ENCODE measurements at regions not wholly inside any gene's neighbourhood (a gene's known extent, or its start where the extent isn't known, plus 50 kb on each side); places are given as distances from the start of the nearest gene placed in this dataset.

- TF ChIP-seq CTCF (conservative IDR thresholded peaks at IDR 0.05; ENCODE audit: low read depth in 2 of 2) (no peak), POLR2AphosphoS5 (IDR thresholded peaks at IDR 0.05; ENCODE audit: low read depth) (no peak), JUNB (IDR thresholded peaks at IDR 0.05; ENCODE audit: unreplicated experiment) (no peak), EZH2 (IDR thresholded peaks at IDR 0.05; ENCODE audit: low read depth, unreplicated experiment) (no peak), EZH2phosphoT487 (IDR thresholded peaks at IDR 0.05; ENCODE audit: unreplicated experiment) (no peak), ZNF114 (CRISPR knock-in tag; IDR thresholded peaks at IDR 0.05) (no peak), CREB1 (CRISPR knock-in tag; IDR thresholded peaks at IDR 0.05; ENCODE audit: low read depth) (no peak)
- TF ChIP-seq, protein P1, sequence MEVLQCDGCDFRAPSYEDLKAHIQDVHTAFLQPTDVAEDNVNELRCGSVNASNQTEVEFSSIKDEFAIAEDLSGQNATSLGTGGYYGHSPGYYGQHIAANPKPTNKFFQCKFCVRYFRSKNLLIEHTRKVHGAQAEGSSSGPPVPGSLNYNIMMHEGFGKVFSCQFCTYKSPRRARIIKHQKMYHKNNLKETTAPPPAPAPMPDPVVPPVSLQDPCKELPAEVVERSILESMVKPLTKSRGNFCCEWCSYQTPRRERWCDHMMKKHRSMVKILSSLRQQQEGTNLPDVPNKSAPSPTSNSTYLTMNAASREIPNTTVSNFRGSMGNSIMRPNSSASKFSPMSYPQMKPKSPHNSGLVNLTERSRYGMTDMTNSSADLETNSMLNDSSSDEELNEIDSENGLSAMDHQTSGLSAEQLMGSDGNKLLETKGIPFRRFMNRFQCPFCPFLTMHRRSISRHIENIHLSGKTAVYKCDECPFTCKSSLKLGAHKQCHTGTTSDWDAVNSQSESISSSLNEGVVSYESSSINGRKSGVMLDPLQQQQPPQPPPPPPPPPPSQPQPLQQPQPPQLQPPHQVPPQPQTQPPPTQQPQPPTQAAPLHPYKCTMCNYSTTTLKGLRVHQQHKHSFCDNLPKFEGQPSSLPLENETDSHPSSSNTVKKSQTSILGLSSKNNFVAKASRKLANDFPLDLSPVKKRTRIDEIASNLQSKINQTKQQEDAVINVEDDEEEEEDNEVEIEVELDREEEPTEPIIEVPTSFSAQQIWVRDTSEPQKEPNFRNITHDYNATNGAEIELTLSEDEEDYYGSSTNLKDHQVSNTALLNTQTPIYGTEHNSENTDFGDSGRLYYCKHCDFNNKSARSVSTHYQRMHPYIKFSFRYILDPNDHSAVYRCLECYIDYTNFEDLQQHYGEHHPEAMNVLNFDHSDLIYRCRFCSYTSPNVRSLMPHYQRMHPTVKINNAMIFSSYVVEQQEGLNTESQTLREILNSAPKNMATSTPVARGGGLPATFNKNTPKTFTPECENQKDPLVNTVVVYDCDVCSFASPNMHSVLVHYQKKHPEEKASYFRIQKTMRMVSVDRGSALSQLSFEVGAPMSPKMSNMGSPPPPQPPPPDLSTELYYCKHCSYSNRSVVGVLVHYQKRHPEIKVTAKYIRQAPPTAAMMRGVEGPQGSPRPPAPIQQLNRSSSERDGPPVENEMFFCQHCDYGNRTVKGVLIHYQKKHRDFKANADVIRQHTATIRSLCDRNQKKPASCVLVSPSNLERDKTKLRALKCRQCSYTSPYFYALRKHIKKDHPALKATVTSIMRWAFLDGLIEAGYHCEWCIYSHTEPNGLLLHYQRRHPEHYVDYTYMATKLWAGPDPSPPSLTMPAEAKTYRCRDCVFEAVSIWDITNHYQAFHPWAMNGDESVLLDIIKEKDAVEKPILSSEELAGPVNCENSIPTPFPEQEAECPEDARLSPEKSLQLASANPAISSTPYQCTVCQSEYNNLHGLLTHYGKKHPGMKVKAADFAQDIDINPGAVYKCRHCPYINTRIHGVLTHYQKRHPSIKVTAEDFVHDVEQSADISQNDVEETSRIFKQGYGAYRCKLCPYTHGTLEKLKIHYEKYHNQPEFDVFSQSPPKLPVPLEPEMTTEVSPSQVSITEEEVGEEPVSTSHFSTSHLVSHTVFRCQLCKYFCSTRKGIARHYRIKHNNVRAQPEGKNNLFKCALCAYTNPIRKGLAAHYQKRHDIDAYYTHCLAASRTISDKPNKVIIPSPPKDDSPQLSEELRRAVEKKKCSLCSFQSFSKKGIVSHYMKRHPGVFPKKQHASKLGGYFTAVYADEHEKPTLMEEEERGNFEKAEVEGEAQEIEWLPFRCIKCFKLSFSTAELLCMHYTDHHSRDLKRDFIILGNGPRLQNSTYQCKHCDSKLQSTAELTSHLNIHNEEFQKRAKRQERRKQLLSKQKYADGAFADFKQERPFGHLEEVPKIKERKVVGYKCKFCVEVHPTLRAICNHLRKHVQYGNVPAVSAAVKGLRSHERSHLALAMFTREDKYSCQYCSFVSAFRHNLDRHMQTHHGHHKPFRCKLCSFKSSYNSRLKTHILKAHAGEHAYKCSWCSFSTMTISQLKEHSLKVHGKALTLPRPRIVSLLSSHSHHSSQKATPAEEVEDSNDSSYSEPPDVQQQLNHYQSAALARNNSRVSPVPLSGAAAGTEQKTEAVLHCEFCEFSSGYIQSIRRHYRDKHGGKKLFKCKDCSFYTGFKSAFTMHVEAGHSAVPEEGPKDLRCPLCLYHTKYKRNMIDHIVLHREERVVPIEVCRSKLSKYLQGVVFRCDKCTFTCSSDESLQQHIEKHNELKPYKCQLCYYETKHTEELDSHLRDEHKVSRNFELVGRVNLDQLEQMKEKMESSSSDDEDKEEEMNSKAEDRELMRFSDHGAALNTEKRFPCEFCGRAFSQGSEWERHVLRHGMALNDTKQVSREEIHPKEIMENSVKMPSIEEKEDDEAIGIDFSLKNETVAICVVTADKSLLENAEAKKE (CRISPR knock-in tag; IDR thresholded peaks at IDR 0.05): no peak
- TF ChIP-seq, protein P2, sequence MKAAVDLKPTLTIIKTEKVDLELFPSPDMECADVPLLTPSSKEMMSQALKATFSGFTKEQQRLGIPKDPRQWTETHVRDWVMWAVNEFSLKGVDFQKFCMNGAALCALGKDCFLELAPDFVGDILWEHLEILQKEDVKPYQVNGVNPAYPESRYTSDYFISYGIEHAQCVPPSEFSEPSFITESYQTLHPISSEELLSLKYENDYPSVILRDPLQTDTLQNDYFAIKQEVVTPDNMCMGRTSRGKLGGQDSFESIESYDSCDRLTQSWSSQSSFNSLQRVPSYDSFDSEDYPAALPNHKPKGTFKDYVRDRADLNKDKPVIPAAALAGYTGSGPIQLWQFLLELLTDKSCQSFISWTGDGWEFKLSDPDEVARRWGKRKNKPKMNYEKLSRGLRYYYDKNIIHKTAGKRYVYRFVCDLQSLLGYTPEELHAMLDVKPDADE (IDR thresholded peaks at IDR 0.05): no peak
- TF ChIP-seq, protein P3, sequence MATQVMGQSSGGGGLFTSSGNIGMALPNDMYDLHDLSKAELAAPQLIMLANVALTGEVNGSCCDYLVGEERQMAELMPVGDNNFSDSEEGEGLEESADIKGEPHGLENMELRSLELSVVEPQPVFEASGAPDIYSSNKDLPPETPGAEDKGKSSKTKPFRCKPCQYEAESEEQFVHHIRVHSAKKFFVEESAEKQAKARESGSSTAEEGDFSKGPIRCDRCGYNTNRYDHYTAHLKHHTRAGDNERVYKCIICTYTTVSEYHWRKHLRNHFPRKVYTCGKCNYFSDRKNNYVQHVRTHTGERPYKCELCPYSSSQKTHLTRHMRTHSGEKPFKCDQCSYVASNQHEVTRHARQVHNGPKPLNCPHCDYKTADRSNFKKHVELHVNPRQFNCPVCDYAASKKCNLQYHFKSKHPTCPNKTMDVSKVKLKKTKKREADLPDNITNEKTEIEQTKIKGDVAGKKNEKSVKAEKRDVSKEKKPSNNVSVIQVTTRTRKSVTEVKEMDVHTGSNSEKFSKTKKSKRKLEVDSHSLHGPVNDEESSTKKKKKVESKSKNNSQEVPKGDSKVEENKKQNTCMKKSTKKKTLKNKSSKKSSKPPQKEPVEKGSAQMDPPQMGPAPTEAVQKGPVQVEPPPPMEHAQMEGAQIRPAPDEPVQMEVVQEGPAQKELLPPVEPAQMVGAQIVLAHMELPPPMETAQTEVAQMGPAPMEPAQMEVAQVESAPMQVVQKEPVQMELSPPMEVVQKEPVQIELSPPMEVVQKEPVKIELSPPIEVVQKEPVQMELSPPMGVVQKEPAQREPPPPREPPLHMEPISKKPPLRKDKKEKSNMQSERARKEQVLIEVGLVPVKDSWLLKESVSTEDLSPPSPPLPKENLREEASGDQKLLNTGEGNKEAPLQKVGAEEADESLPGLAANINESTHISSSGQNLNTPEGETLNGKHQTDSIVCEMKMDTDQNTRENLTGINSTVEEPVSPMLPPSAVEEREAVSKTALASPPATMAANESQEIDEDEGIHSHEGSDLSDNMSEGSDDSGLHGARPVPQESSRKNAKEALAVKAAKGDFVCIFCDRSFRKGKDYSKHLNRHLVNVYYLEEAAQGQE (IDR thresholded peaks at IDR 0.05; ENCODE audit: unreplicated experiment): no peak
Measured at GRCh38 chr7:19619122-19619521, 89.7 kb downstream of the POLR1F start.
